IPS DF 4.7 (cell line): ENCODE measurements at regions not wholly inside any gene's neighbourhood (a gene's known extent, or its start where the extent isn't known, plus 50 kb on each side); places are given as distances from the start of the nearest gene placed in this dataset.

ENCODE experiments used
- DNase-seq: peaks from one replicate; pipeline ENCODE4 v3.0.0-alpha.2; 2013; ENCODE audit warnings: low spot score; ENCODE audit errors: extremely low read depth

- no peak for DNase-seq
Measured at GRCh38 chr14:101002738-101003137, 99.2 kb upstream of the RTL1 start.

DNA sequence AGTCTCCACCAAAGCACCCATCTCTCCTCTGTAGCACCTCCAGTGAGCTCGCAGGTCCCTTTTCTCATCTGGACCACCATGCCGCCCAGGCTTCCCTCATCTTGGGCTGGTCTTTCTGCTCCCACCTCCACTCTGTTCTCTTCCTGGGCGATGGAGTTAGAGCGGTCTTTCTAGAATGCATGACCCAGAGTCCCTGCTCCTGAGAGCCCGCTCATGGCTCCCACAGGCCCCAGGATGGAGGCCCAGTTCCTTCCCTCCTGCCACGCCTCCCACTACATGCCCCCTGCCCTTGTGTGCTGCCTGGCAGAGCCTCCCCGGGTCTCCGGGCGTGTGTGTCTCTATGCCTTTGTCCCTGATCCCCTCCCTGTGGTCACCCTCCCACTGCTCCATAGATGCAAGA is 100.7 kb upstream of the RTL1 start:
- no peak for DNase-seq

DNA sequence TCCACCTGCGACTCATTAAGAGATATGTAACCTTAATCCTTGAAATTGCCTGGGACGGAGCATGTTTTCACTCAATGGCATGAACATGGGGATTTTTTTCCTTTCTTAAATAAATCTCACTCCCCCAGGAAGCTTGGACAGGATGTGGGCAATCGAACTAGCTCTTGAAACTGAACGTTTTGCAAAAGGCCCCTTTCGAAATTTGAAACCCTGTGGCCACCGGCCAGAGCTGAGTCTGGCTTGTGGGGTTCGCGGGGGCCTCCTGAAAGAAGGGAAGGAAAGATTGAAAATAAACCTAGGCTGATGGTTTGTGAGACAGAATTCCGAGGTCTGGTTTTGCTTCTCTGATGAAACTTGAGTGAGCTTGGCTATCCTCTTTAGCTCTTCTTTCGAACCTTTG is 101.4 kb upstream of the RTL1 start:
- DNase-seq, result no peak

GRCh38 chr14:101005447-101005846 is 101.9 kb upstream of the RTL1 start:
- no peak for DNase-seq

DNA sequence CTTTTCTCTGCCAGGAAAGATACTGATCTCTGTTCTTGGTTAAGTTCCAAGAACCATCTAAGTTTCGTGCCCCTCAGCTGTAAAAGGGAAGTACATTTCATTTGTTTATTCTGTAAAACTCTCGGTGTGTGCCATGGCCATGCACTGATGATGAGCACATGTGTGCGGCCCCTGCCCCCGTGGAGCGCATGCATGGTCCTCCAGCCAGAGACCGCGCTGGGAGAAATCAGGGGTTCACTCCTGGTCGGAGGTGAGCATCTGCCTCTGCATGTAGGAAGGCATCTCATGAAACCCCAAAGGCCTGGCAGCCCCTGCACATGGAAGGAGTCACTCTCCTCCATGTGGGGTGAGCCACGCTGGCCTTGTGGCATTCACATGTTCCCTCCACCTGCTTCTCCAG is 102.5 kb upstream of the RTL1 start:
- no peak for DNase-seq

GRCh38 chr14:101007004-101007614 is 103.6 kb upstream of the RTL1 start:
- no peak for DNase-seq

GRCh38 chr14:101007765-101008164 is 104.2 kb upstream of the RTL1 start:
- DNase-seq, result no peak

DNA sequence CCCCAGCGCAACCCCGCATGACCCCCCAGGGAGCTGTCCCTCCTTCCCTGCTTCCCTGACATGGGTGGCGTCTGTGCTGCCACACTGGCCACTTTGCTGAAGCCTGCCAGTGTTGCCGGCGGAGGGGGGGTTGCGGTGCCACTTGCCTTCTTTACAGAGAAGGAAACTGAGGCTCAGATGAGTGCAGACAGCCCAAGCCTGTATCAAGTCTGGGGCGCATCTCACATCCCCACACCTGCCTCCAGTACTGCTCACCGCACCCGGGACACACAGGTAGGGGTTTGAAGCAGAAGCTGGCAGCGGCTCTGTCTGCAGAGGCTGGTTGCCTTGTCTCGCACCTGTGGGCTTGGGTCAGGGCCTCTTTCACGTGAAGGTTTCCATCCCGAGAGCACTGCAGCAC is 104.7 kb upstream of the RTL1 start:
- no peak for DNase-seq

GRCh38 chr14:101008631-101009336 is 105.3 kb upstream of the RTL1 start:
- no peak for DNase-seq

- DNase-seq, result no peak
Measured at GRCh38 chr14:101009531-101009930, 106.0 kb upstream of the RTL1 start.

DNA sequence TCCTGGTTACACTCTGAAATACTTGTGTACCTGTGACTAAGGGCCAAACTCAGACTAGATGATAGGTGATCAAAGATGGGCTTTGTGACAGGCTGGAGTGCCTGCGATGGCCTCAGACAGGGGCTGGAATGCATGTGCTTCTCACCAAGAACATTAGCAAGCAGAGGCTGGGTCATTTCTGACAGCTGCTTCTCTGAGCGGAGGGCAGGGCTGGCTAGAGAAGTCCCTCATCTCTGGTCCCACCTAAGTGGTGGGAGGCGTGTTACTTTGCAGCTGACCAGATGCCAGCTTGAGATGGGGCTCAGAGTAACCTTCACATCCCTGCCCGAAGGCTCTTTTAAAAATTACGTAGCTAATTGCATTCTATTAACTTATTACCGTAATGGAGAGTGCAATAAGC is 106.8 kb upstream of the RTL1 start:
- DNase-seq, result no peak

GRCh38 chr14:101010835-101011234 is 107.3 kb upstream of the RTL1 start:
- no peak for DNase-seq

- DNase-seq, result no peak
Measured at GRCh38 chr14:101017209-101017608, 113.7 kb upstream of the RTL1 start.

- DNase-seq, result no peak
Measured at GRCh38 chr14:101017806-101018560, 114.5 kb upstream of the RTL1 start.

DNA sequence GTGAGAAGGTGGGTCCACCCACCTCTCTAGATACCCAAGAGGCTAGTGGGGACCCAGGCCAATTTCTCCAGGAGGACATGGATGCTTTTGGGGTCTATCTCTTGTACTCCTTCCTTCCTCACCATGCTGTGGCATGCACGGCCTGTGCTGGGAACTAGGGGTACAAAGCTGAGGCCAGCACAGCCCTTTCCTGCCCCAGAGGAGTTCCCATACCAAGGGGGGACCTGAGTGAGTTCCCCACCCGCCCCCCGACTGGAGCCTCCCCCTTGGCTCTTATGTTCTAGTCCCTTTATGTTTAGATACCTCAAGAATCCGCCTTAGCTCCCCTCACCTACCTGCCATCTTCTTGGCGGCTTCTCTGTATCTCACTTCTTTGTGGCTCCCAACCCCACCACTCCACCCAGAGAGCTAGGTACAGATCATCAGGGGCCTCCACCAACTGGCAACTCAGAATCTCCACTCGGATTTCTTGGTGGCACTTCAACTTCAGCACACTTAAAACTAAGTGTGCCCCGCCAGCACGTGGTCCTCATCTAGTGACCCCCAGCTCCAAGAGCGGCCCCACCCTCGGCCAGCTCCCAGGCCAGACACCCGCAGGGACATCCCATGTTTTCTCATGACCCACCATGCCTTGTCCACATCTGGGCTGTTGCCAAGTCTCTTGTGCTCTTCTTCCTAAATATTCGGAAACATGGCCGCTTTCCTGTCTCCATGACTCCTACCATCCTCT is 115.2 kb upstream of the RTL1 start:
- DNase-seq, result no peak

DNA sequence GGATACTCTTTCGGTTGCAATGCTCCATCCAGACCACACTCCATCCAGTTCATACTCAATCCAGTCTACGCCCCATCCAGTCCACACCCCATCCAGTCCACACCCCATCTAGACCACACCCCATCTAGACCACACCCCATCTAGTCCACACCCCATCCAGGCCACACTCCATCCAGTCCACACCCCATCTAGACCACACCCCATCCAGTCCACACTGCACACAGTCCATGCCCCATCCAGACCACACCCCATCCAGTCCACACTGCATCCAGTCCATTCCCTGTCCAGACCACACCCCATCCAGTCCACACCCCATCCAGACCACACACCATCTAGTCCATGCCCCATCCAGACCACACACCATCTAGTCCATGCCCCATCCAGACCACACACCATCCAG is 116.0 kb upstream of the RTL1 start:
- no peak for DNase-seq

DNA sequence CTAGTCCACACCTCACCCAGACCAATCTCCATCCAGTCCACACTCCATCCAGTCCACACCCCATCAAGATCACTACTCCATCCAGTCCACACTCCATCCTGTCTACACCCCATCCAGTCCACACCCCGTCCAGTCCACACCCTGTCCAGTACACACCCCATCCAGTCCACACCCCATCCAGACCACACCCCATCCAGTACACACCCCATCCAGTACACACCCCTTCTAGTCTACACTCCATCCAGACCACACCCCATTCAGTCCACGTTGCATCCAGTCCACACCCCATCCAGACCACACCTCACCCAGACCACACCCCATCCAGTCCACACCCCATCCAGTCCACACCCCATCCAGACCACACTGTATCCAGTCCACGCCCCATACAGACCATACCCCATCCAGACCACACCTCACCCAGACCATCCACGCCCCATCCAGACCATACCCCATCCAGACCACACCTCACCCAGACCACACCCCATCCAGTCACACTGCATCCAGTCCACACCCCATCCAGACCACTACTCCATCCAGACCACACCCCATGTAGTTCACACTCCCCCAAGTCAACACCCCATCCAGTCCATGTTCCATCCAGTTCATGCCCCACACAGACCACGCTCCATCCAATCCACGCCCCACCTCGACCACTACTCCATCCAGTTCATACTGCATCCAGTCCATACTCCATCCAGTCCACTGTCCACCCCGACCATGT is 116.6 kb upstream of the RTL1 start:
- no peak for DNase-seq

DNA sequence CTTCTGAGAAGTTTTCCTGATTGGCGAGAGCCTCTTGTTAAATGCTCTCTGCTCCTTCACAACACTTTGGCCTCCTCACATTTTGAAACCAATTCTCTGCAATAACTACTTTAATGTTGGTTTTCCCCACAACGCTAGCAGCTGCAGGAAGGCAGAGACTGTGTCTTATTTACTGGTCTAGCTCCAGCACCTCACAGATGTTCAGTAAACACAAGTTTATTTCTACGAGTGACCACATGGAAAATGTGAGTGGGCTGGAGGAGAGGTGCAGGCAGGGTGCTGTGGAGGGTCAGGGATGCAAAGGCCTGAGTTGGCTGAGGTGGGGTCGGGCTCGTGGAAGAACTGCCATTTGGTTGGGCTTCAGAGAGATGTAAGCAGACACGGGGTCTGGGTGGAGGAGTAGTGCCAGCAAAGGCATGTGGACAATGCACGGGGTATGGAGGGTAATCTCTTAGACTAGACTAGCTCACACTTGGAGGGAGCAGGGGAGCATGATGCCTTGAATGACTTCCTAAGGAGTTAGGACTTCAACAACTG is 117.4 kb upstream of the RTL1 start:
- no peak for DNase-seq

- no peak for DNase-seq
Measured at GRCh38 chr14:101022121-101022520, 118.6 kb upstream of the RTL1 start.

- no peak for DNase-seq
Measured at GRCh38 chr14:101022916-101023435, 119.5 kb upstream of the RTL1 start.

GRCh38 chr14:101024686-101025085 is 121.2 kb upstream of the RTL1 start:
- DNase-seq, result no peak
